ENCODE measurements at regions not wholly inside any gene's neighbourhood (a gene's known extent, or its start where the extent isn't known, plus 50 kb on each side); places are given as distances from the start of the nearest gene placed in this dataset.
"Not testable (repeated sequence)": the region's sequence is repeated elsewhere in the genome, so short reads cannot be mapped to it uniquely, and the experiment has no call there.

GRCh38 chr4:125262502-125262901 is 52.3 kb upstream of the FAT4 start:
- DNase-seq: no peak

DNA sequence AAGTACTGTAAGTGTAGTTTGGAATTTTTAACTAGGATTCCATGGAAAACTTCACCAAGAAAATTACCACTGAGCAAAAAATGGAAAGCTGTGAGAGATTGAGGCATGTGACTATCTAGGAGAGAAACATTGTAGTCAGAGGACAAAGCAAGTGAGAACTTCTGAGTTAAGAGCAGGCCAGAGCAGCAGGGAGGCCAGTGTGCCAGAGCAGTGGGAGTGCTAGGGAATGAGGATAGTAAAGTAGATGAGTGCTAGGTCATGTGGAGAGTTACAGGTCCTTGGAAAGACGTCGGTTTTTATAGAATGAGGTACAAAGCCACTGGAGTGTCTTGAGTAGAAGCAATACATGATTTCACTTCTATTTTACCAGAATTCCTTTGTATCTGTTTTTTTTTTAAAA is 52.7 kb upstream of the FAT4 start:
- no peak for DNase-seq

GRCh38 chr4:125254106-125254505 is 60.6 kb upstream of the FAT4 start:
- no peak for DNase-seq

GRCh38 chr4:125244848-125245450 is 69.8 kb upstream of the FAT4 start:
- DNase-seq: peak; percentile 37

DNA sequence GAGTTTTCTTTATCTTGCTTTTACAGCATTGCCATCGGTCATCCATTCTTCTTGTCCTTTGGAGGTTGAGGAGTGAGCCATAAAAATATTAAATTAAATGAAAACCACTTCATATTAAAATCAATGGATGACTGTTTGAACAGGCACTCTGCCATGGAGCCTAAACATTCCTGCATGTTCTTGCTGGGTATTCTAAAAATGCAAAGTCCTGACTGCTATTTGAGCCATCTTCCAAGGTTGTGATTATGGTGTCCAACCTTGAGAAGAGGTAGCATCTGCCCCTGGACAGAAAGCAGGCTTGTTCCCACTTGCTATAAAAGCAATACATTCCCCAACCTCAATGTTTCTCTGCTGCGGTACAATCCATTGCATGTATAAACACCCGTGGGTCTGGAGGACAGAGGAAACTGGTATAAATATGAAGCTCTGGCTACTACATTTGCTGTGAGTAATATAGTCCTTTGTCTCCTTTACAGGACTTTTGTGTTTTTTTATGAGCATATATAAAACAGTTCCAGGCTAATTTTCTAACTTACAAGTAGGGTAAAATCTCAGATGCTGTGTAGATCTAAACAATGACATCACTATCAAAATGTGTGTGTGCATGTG is 70.9 kb upstream of the FAT4 start:
- DNase-seq: peak; percentile 7

GRCh38 chr4:125235971-125236370 is 78.8 kb upstream of the FAT4 start:
- peak; percentile 2 for DNase-seq

DNA sequence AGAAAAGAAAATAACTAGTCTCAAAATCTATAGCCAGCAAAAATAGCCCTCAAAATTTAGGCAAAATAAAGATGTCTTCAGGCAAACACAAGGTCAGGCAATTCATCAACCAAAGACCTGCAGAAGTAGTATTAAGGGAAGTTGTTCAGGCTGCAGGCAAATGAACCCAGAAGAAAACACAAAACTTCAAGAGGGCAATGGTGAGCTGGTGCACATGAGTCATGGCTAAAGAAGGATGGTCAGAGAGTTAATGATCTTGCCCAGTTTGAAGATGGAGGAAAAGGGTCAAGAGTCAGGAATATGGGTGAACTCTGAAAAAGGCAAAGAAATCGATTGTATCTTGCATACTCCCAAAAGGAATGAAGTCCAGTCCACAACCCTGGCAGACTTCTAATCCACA is 83.1 kb upstream of the FAT4 start:
- DNase-seq: no peak

DNA sequence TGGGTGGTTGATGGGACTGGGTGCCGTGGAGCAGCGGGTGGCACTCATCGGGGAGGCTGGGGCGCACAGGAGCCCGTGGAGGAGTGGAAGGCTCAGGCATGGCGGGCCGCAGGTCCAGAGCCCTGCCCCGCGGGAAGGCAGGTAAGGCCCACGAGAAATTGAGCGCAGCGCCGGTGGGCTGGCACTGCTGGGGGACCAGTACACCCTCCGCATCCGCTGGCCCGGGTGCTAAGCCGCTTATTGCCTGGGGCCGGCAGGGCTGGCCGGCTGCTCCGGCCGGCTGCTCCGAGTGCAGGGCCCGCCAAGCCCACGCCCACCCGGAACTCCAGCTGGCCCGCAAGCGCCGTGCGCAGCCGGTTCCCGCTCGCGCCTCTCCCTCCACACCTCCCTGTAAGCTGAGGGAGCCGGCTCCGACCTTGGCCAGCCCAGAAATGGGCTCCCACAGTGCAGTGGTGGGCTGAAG is 85.1 kb upstream of the FAT4 start:
- no peak for DNase-seq

DNA sequence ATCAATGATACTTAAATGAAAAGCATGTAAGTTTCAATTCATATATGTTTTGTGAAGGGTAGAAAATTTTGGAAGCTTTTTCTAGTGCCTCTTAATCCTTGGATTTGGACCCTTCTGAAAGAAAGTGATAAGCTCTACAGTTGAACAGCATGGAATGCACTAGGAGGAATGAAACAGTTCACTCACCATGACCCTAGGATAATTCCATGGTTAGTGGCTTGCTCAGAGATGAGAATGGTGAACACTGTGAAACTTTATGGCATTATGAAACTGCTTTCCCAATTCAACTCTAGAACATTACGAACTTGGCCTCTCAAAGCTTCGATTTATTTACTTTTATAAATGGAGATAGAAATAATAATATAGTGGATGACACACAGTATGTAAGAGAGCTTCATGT is 88.9 kb upstream of the FAT4 start:
- DNase-seq: no peak

- DNase-seq: no peak
These were observed 114.2 kb upstream of the FAT4 start for GRCh38 chr4:125200556-125200955.

DNA sequence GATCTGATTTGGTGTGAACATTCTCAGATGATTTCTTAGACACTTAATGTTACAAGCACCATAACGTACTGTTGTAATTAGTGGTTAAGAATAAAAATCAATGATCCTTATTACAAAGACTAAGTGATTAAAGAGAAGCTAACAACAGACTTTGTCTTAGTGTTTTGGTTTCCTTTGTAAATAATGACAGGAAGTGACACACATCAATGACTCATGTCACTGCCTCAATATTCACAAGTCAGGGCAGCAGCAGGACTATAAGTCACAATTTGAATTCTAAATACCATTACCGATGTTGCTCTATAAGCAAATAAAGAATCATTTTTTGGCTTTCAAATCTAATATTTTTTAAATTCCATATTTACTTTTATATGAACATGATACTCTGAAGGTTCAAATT is 115.8 kb upstream of the FAT4 start:
- DNase-seq: peak; percentile 36

GRCh38 chr4:125191874-125192459 is 122.8 kb upstream of the FAT4 start:
- not testable (repeated sequence) for DNase-seq

DNA sequence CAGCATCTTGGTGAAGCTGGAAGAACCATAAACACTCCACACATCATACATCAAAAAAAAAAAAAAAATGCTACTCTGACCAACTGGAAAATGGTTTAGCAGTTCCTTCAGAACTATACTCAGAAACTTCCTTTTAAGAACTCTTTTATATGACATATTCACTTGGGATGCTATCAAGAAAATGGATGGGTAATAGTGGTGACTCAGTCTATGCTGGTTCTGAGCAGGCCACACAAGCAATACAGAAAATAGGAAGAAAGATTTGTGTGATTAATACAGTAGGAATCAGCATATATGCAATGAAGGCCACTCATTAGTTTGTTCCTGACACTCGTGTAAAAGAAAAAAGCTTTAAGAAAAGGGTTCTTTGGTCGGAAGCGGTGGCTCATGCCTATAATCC is 123.5 kb upstream of the FAT4 start:
- DNase-seq: no peak

GRCh38 chr4:125187226-125188176 is 127.3 kb upstream of the FAT4 start:
- peak; percentile 50 for DNase-seq

GRCh38 chr4:125184116-125184515 is 130.6 kb upstream of the FAT4 start:
- DNase-seq: no peak

- DNase-seq: no peak
These were observed 133.0 kb upstream of the FAT4 start for GRCh38 chr4:125181804-125182203.

DNA sequence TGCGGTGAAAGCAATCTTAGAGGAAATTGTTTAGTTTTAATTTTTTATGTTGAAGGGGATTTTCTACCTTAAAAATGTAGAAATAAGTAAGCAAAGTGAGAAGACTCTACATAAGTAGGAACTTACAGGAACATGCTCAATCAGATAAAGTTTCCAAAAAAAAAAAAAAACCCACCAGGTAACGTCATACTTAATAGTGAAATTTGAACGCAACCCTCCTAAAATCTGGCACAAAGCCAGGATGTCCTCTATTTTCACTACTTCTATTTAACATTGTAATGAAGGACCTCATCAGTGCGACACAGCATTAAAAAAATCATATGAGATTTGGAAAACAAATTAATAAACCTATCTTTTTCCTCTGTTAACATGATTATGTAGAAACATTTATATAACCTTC is 135.0 kb upstream of the FAT4 start:
- DNase-seq: no peak

GRCh38 chr4:125169192-125169591 is 145.6 kb upstream of the FAT4 start:
- no peak for DNase-seq

DNA sequence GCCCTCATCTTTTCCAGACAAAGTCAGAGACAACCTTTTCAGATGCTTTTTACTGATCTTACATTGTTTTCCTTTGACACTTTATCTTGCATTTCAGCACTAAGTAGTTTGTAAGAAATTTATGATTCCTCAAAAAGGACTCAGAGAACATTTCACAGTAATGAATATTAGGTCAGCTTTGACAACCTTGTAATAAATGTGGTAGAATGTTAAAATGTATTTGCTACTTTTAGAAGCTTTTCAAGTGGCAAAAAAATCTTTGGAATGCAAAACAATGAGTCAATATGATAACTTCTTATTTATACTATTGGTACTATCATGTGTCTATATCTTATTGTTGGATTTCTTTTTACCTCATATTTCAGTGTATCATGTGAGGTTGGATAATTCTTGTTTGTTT is 146.2 kb upstream of the FAT4 start:
- no peak for DNase-seq

- DNase-seq: not testable (repeated sequence)
These were observed 148.7 kb upstream of the FAT4 start for GRCh38 chr4:125166012-125166411.

- no peak for DNase-seq
These were observed 155.8 kb upstream of the FAT4 start for GRCh38 chr4:125159001-125159400.

DNA sequence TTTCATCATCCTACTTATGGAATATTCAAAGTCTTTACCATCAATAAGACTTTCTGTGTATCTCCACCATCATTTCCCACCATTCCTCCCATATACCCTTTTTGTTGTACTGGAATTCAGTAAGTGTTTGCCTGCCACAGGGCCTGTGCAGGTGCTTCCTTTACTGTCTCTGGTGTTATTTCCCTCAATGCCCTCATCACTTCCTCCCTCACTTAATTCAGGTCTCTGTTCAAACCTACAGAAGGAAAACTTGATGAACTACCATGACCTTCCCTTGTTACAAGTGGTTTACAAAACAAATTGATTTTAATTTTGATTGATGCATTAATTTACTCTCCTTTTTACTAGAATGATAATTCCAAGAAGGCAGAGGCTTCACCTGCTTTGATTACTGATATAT is 159.5 kb upstream of the FAT4 start:
- no peak for DNase-seq

- no peak for DNase-seq
These were observed 173.7 kb upstream of the FAT4 start for GRCh38 chr4:125140966-125141495.

Measured in NCI-H69 (cell line).